ENCODE measurements at regions not wholly inside any gene's neighbourhood (a gene's known extent, or its start where the extent isn't known, plus 50 kb on each side); places are given as distances from the start of the nearest gene placed in this dataset.

DNA sequence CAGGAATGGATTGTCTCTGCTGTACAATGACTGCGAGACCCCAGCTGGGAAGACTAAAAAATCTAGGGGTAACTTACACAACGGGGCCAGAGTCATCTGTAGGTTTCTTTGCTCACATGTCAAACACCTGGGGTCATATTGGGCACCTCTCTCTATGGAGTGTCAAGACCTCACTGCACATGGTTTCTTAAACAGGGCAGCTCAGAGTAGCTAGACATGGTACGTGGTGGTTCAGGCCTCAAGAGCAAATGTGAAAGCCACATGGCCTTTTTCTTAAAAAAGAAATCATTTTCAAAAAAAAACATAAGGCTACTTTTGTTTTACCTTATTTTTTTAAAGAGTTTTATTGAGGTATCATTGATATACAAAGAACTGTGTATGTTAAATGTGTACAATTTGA is 162.2 kb upstream of the ITGB1 start (continued):
- no peak for TF ChIP-seq JUND (IDR thresholded peaks at IDR 0.05)
- TF ChIP-seq, protein P1, sequence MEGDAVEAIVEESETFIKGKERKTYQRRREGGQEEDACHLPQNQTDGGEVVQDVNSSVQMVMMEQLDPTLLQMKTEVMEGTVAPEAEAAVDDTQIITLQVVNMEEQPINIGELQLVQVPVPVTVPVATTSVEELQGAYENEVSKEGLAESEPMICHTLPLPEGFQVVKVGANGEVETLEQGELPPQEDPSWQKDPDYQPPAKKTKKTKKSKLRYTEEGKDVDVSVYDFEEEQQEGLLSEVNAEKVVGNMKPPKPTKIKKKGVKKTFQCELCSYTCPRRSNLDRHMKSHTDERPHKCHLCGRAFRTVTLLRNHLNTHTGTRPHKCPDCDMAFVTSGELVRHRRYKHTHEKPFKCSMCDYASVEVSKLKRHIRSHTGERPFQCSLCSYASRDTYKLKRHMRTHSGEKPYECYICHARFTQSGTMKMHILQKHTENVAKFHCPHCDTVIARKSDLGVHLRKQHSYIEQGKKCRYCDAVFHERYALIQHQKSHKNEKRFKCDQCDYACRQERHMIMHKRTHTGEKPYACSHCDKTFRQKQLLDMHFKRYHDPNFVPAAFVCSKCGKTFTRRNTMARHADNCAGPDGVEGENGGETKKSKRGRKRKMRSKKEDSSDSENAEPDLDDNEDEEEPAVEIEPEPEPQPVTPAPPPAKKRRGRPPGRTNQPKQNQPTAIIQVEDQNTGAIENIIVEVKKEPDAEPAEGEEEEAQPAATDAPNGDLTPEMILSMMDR (IDR thresholded peaks at IDR 0.05; ENCODE audit: low read depth, low read length, missing input control) = no peak

DNA sequence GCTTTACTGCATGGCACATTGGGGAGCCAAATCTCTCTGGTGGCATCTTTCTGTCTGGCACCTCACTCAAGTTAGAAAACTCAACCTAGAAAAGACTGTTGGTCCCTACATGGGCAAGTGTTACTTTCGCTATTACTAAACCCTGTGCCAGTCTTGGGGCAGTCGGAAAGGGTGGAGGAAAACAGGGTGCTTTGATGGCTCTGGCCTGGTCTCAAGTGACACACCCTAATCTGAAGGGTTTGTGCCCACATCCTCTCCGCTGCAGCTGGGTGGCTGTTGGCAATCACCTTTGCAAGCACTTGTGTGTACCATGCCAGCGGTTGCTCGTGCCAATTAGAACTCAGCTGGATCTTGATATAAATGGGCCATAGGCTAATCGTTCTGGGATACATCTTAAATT is 159.8 kb upstream of the ITGB1 start:
- no peaks in the 10 kb centered on the region for H3K27me3 ChIP-seq (ENCODE audit: control insufficient read depth in 4 of 4, insufficient read depth in 4 of 4, low read length in 3 of 4)
- H3K9ac ChIP-seq (ENCODE audit: low read depth in 1 of 2, low read length in 2 of 2) = no peak overlapping the region
- no peak overlapping the region for H3K4me3 ChIP-seq (ENCODE audit: low read depth in 1 of 3, low read length in 3 of 3)
- DNase-seq (ENCODE audit: low spot score) = no peak
- 90% methylated on average over 6 of the region's 6 CpGs for WGBS
- no peak overlapping the region for H3K27ac ChIP-seq (ENCODE audit: low read depth in 1 of 2, low read length in 2 of 2)
- H3K4me1 ChIP-seq (ENCODE audit: control insufficient read depth in 4 of 4, insufficient read depth in 4 of 4, low read length in 3 of 4) = no peaks in the 10 kb centered on the region
- TF ChIP-seq, protein P2, sequence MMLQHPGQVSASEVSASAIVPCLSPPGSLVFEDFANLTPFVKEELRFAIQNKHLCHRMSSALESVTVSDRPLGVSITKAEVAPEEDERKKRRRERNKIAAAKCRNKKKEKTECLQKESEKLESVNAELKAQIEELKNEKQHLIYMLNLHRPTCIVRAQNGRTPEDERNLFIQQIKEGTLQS (IDR thresholded peaks at IDR 0.05) = no peak
- TF ChIP-seq NR2F2 (IDR thresholded peaks at IDR 0.05) (no peak), GABPA (IDR thresholded peaks at IDR 0.05 in 1 of 2, conservative IDR thresholded peaks at IDR 0.05 in 1 of 2) (no peak), FOXA2 (IDR thresholded peaks at IDR 0.05) (no peak), HNF4A (conservative IDR thresholded peaks at IDR 0.05) (no peak), FOXA1 (IDR thresholded peaks at IDR 0.05) (no peak), HNF4G (IDR thresholded peaks at IDR 0.05) (no peak), RXRA (IDR thresholded peaks at IDR 0.05) (no peak), JUND (IDR thresholded peaks at IDR 0.05) (no peak), EGR1 (IDR thresholded peaks at IDR 0.05; ENCODE audit: low read depth in 2 of 2) (no peak)
- TF ChIP-seq, protein P3, sequence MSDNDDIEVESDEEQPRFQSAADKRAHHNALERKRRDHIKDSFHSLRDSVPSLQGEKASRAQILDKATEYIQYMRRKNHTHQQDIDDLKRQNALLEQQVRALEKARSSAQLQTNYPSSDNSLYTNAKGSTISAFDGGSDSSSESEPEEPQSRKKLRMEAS (IDR thresholded peaks at IDR 0.05) = no peak
- TF ChIP-seq, protein P4, sequence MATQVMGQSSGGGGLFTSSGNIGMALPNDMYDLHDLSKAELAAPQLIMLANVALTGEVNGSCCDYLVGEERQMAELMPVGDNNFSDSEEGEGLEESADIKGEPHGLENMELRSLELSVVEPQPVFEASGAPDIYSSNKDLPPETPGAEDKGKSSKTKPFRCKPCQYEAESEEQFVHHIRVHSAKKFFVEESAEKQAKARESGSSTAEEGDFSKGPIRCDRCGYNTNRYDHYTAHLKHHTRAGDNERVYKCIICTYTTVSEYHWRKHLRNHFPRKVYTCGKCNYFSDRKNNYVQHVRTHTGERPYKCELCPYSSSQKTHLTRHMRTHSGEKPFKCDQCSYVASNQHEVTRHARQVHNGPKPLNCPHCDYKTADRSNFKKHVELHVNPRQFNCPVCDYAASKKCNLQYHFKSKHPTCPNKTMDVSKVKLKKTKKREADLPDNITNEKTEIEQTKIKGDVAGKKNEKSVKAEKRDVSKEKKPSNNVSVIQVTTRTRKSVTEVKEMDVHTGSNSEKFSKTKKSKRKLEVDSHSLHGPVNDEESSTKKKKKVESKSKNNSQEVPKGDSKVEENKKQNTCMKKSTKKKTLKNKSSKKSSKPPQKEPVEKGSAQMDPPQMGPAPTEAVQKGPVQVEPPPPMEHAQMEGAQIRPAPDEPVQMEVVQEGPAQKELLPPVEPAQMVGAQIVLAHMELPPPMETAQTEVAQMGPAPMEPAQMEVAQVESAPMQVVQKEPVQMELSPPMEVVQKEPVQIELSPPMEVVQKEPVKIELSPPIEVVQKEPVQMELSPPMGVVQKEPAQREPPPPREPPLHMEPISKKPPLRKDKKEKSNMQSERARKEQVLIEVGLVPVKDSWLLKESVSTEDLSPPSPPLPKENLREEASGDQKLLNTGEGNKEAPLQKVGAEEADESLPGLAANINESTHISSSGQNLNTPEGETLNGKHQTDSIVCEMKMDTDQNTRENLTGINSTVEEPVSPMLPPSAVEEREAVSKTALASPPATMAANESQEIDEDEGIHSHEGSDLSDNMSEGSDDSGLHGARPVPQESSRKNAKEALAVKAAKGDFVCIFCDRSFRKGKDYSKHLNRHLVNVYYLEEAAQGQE (IDR thresholded peaks at IDR 0.05) = no peak
- TF ChIP-seq, protein P5, sequence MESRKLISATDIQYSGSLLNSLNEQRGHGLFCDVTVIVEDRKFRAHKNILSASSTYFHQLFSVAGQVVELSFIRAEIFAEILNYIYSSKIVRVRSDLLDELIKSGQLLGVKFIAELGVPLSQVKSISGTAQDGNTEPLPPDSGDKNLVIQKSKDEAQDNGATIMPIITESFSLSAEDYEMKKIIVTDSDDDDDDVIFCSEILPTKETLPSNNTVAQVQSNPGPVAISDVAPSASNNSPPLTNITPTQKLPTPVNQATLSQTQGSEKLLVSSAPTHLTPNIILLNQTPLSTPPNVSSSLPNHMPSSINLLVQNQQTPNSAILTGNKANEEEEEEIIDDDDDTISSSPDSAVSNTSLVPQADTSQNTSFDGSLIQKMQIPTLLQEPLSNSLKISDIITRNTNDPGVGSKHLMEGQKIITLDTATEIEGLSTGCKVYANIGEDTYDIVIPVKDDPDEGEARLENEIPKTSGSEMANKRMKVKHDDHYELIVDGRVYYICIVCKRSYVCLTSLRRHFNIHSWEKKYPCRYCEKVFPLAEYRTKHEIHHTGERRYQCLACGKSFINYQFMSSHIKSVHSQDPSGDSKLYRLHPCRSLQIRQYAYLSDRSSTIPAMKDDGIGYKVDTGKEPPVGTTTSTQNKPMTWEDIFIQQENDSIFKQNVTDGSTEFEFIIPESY (IDR thresholded peaks at IDR 0.05) = no peak
- H3K9me3 ChIP-seq (ENCODE audit: control insufficient read depth in 4 of 4, low read length in 3 of 4) = no peaks in the 10 kb centered on the region
- no peaks in the 10 kb centered on the region for H3K36me3 ChIP-seq (ENCODE audit: control insufficient read depth in 4 of 4, insufficient read depth in 3 of 4, low read depth in 1 of 4, low read length in 3 of 4)

DNA sequence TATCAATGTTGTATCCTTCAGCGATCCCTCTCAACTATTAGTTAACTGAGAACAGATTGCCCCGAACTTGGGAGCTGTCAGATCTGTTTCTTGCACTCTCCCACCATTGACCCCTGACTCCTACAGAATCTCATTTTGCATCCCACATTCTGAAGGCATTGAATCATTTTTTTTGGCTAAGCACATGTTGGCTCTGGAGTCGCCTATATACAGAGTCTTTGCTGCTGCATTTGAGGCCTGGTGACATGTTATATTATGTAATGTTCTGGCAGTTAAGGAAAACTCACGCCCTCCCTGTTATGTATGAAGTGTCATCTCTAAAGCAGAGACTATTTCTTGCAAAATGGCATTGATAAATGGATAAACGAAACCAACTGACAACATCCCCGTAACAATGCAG is 159.2 kb upstream of the ITGB1 start:
- Histone ChIP-seq H3K9me3 (ENCODE audit: control insufficient read depth in 4 of 4, low read length in 3 of 4) (no peaks in the 10 kb centered on the region), H3K27ac (ENCODE audit: low read depth in 1 of 2, low read length in 2 of 2) (no peak overlapping the region), H3K27me3 (ENCODE audit: control insufficient read depth in 4 of 4, insufficient read depth in 4 of 4, low read length in 3 of 4) (no peaks in the 10 kb centered on the region), H3K4me3 (ENCODE audit: low read depth in 1 of 3, low read length in 3 of 3) (no peak overlapping the region), H3K4me1 (ENCODE audit: control insufficient read depth in 4 of 4, insufficient read depth in 4 of 4, low read length in 3 of 4) (no peaks in the 10 kb centered on the region), H3K9ac (ENCODE audit: low read depth in 1 of 2, low read length in 2 of 2) (no peak overlapping the region), H3K36me3 (ENCODE audit: control insufficient read depth in 4 of 4, insufficient read depth in 3 of 4, low read depth in 1 of 4, low read length in 3 of 4) (no peaks in the 10 kb centered on the region)
- 91% methylated on average over 6 of the region's 6 CpGs for WGBS
- no peak for DNase-seq (ENCODE audit: low spot score)
- TF ChIP-seq, protein P3 (IDR thresholded peaks at IDR 0.05) = no peak
- TF ChIP-seq FOXA1 (IDR thresholded peaks at IDR 0.05) (no peak), GABPA (IDR thresholded peaks at IDR 0.05 in 1 of 2, conservative IDR thresholded peaks at IDR 0.05 in 1 of 2) (no peak), TAF1 (conservative IDR thresholded peaks at IDR 0.05) (no peak), EGR1 (IDR thresholded peaks at IDR 0.05; ENCODE audit: low read depth in 2 of 2) (no peak), FOXA2 (IDR thresholded peaks at IDR 0.05) (no peak), NR2F2 (IDR thresholded peaks at IDR 0.05) (no peak), SP1 (IDR thresholded peaks at IDR 0.05) (no peak)
- TF ChIP-seq, protein P5 (IDR thresholded peaks at IDR 0.05) = no peak
- TF ChIP-seq, protein P1 (IDR thresholded peaks at IDR 0.05; ENCODE audit: low read depth, low read length, missing input control) = no peak

All from liver (tissue), 8 donors.